Trophoblast cell (in vitro differentiated cells and primary cell): ENCODE measurements at regions not wholly inside any gene's neighbourhood (a gene's known extent, or its start where the extent isn't known, plus 50 kb on each side); places are given as distances from the start of the nearest gene placed in this dataset.

Experiments used
- DNase-seq, 2 donors: peaks; one replicate each; pipeline ENCODE4 v3.0.0-alpha.2; 2016
- H2AFZ ChIP-seq: 2 replicates; pipeline ENCODE4 v1.6.1; 2013; ENCODE audit warnings: low read length, moderate library complexity, mild to moderate bottlenecking; ENCODE audit not compliant: insufficient read depth, poor library complexity
- H2AK5ac ChIP-seq: 2 replicates; pipeline ENCODE4 v1.6.1; 2013; ENCODE audit warnings: mild to moderate bottlenecking, low read length
- H2BK120ac ChIP-seq: 2 replicates; pipeline ENCODE4 v1.6.1; 2013; ENCODE audit warnings: low read length, mild to moderate bottlenecking, moderate library complexity; ENCODE audit not compliant: insufficient read depth, poor library complexity
- H2BK12ac ChIP-seq: 2 replicates; pipeline ENCODE4 v1.6.1; 2013; ENCODE audit warnings: mild to moderate bottlenecking, low read length, moderate library complexity
- H2BK5ac ChIP-seq: 2 replicates; pipeline ENCODE4 v1.6.1; 2013; ENCODE audit warnings: low read length, low read depth, moderate library complexity, mild to moderate bottlenecking; ENCODE audit not compliant: poor library complexity
- H3K14ac ChIP-seq: 2 replicates; pipeline ENCODE4 v1.6.1; 2013; ENCODE audit warnings: mild to moderate bottlenecking, low read length
- H3K18ac ChIP-seq: 2 replicates; pipeline ENCODE4 v1.6.1; 2013; ENCODE audit warnings: mild to moderate bottlenecking, low read length
- H3K23ac ChIP-seq: 2 replicates; pipeline ENCODE4 v1.6.1; 2013; ENCODE audit warnings: low read length
- H3K27ac ChIP-seq: 2 replicates; pipeline ENCODE4 v1.5.1; 2013; ENCODE audit warnings: low read depth, mild to moderate bottlenecking, inconsistent platforms, low read length, moderate library complexity
- H3K27me3 ChIP-seq: 2 replicates; pipeline ENCODE4 v1.6.1; 2013; ENCODE audit warnings: inconsistent platforms, mild to moderate bottlenecking, low read length, moderate library complexity; ENCODE audit not compliant: insufficient read depth
- H3K36me3 ChIP-seq, 2 experiments: 1 replicate in 1 of 2; 2 replicates in 1 of 2; pipeline ENCODE4 v1.6.1; 2013; ENCODE audit warnings: low read length in 2 of 2, mild to moderate bottlenecking in 2 of 2, moderate library complexity in 1 of 2; ENCODE audit not compliant: insufficient read depth in 2 of 2, control insufficient read depth in 1 of 2
- H3K4ac ChIP-seq: 2 replicates; pipeline ENCODE4 v1.6.1; 2013; ENCODE audit warnings: low read depth, mild to moderate bottlenecking, low read length, moderate library complexity
- H3K4me1 ChIP-seq, 2 experiments: 1 replicate in 1 of 2; 2 replicates in 1 of 2; pipeline ENCODE4 v1.6.1; 2013; ENCODE audit warnings: low read length in 2 of 2, mild to moderate bottlenecking in 2 of 2, moderate library complexity in 1 of 2; ENCODE audit not compliant: insufficient read depth in 2 of 2, control insufficient read depth in 1 of 2
- H3K4me2 ChIP-seq: 2 replicates; pipeline ENCODE4 v1.6.1; 2013; ENCODE audit warnings: inconsistent platforms, mild to moderate bottlenecking, low read length, moderate library complexity
- H3K4me3 ChIP-seq: 2 replicates; pipeline ENCODE4 v1.5.1; 2013; ENCODE audit warnings: mild to moderate bottlenecking, low read depth, low read length, inconsistent platforms
- H3K79me1 ChIP-seq: one replicate; pipeline ENCODE4 v1.6.1; 2013; ENCODE audit warnings: low read length
- H3K79me2 ChIP-seq: 2 replicates; pipeline ENCODE4 v1.6.1; 2013; ENCODE audit warnings: low read length, mild to moderate bottlenecking; ENCODE audit not compliant: control insufficient read depth, insufficient read depth, poor library complexity
- H3K9ac ChIP-seq: 2 replicates; pipeline ENCODE4 v1.6.1; 2013; ENCODE audit warnings: mild to moderate bottlenecking, low read length
- H3K9me3 ChIP-seq: 2 replicates; pipeline ENCODE4 v1.6.1; 2013; ENCODE audit warnings: low read depth, mild to moderate bottlenecking, control low read depth, inconsistent platforms, low read length; ENCODE audit not compliant: insufficient read depth
- H4K12ac ChIP-seq: 2 replicates; pipeline ENCODE4 v1.6.1; 2013; ENCODE audit warnings: low read depth, mild to moderate bottlenecking, low read length, moderate library complexity
- H4K8ac ChIP-seq: 2 replicates; pipeline ENCODE4 v1.6.1; 2013; ENCODE audit warnings: low read depth, mild to moderate bottlenecking, low read length, moderate library complexity
- H4K91ac ChIP-seq: one replicate; pipeline ENCODE4 v1.6.1; 2013; ENCODE audit warnings: low read depth, mild to moderate bottlenecking, low read length, moderate library complexity
- WGBS: extraction: QIAGEN DNeasy Blood & Tissue Kit; methylation state at CpG from one replicate; pipeline ENCODE4 v1.1.7; 2013; ENCODE audit warnings: missing lambda C conversion rate; ENCODE audit not compliant: insufficient read length, insufficient coverage; ENCODE audit errors: extremely low coverage; 5-methylcytosine and 5-hydroxymethylcytosine counted together

GRCh38 chr2:221289846-221290245 lies 282.3 kb downstream of the EPHA4 start:
- Histone ChIP-seq H4K8ac (no peak overlapping the region), H3K9me3 (no peaks in the 10 kb centered on the region), H3K4me2 (no peak overlapping the region), H3K27ac (no peak overlapping the region), H2BK12ac (no peak overlapping the region), H3K4me3 (no peak overlapping the region), H2AK5ac (no peak overlapping the region), H4K91ac (no peak overlapping the region), H2BK5ac (no peak overlapping the region), H4K12ac (no peak overlapping the region), H3K18ac (no peak overlapping the region), H3K4ac (no peak overlapping the region), H3K36me3 (no peaks in the 10 kb centered on the region), H3K23ac (no peak overlapping the region), H3K4me1 (no peaks in the 10 kb centered on the region), H3K27me3 (no peaks in the 10 kb centered on the region), H3K79me1 (peaks cover 4% of the 10 kb centered on the region), H3K14ac (no peak overlapping the region), H3K79me2 (no peaks in the 10 kb centered on the region), H2AFZ (no peak overlapping the region), H3K9ac (no peak overlapping the region), H2BK120ac (no peak overlapping the region)
- no peak for DNase-seq

DNA sequence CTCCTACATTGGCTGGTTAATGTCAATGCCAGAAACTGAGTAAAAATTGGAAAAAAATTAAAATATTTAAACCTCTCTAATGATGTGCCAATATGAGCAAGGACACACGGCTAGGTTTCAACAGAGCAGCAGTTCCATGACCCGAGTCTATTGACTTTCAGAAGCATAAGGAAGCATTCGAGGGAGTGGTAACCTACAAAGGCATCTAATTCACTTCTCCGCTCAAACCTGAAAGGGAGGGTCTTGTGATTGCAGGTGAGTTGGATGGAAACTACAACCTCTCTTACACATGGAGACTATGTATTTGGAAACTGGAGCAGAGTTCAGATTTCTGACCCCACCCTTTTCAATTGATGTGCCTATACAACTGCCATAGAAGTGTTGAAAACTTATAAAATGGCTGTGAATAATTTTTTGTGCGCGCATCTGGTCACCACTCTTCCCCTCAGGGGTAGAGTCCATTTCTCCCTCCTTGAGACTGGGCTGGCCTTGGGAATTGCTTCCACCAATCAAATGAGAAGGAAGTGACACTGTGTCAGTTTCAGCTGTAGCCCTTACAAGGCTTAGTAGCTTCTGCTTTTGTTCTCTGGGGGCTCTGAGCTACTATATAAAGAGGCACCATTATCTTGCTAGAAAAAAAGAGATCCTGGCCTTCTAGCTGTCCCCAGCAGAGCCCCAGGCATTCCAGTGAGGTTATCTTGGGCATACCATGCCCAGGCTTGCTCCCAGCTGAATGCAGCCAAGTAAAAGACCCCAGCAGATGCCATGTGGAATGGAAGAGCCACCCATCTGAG lies 278.0 kb downstream of the EPHA4 start:
- Histone ChIP-seq H3K4me1 (peaks cover 3% of the 10 kb centered on the region in 2 experiments), H3K23ac (no peak overlapping the region), H3K9me3 (no peaks in the 10 kb centered on the region), H2BK12ac (no peak overlapping the region), H3K27ac (no peak overlapping the region), H3K4me3 (no peak overlapping the region), H3K36me3 (no peaks in the 10 kb centered on the region), H2BK5ac (no peak overlapping the region), H2BK120ac (no peak overlapping the region), H4K12ac (no peak overlapping the region), H3K9ac (no peak overlapping the region), H2AK5ac (no peak overlapping the region), H2AFZ (no peak overlapping the region), H4K91ac (no peak overlapping the region), H3K27me3 (no peaks in the 10 kb centered on the region), H3K79me1 (no peaks in the 10 kb centered on the region), H3K79me2 (no peaks in the 10 kb centered on the region), H3K4ac (no peak overlapping the region), H4K8ac (no peak overlapping the region), H3K14ac (no peak overlapping the region), H3K18ac (no peak overlapping the region), H3K4me2 (no peak overlapping the region)
- no peak for DNase-seq
- no CpG with 5 or more reads among the region's 6 CpGs for WGBS

GRCh38 chr2:221304916-221305315 lies 267.2 kb downstream of the EPHA4 start:
- Histone ChIP-seq H3K79me1 (no peaks in the 10 kb centered on the region), H3K18ac (no peak overlapping the region), H3K14ac (no peak overlapping the region), H2AFZ (no peak overlapping the region), H4K8ac (no peak overlapping the region), H2AK5ac (no peak overlapping the region), H3K9me3 (no peaks in the 10 kb centered on the region), H2BK120ac (no peak overlapping the region), H3K4ac (no peak overlapping the region), H2BK5ac (no peak overlapping the region), H3K27ac (no peak overlapping the region), H3K23ac (no peak overlapping the region), H3K36me3 (no peaks in the 10 kb centered on the region), H3K4me3 (no peak overlapping the region), H3K4me1 (peaks cover 3% of the 10 kb centered on the region in 2 experiments), H4K91ac (no peak overlapping the region), H3K79me2 (no peaks in the 10 kb centered on the region), H3K4me2 (no peak overlapping the region), H4K12ac (no peak overlapping the region), H3K9ac (no peak overlapping the region), H3K27me3 (no peaks in the 10 kb centered on the region), H2BK12ac (no peak overlapping the region)
- WGBS = no CpG with 5 or more reads among the region's 2 CpGs
- no peak for DNase-seq

DNA sequence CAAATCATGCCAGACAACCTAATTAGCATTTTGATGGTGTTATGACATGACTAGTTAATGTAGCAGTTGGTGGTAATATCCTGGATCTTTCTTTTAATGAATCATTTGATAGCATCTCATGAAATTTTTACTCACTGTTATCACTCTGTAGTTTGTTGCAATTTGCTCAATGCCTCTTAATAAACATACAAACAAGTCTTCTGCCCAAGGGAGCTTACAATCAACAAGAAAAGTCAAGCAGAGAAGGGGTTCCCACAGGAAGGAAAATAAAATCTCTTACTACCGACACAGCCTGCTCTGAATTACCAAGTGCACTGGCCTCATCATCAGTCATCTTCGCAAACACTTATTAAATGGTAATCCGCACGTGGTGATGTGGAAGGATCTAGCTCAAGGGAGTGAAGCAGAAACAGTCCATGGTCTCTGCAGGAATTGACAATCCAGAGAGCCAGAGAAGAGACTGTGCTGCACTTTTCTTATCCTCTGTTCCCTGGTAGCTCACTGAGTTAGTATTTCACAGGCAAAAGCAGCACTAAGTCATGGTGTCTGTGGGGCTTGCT lies 263.5 kb downstream of the EPHA4 start:
- no peaks in the 10 kb centered on the region for H3K27me3 ChIP-seq
- no peaks in the 10 kb centered on the region for H3K9me3 ChIP-seq
- no peak overlapping the region for H3K27ac ChIP-seq
- no peak overlapping the region for H2BK5ac ChIP-seq
- no peaks in the 10 kb centered on the region for H3K36me3 ChIP-seq
- no peak for DNase-seq
- H2BK120ac ChIP-seq = no peak overlapping the region
- WGBS = no CpG with 5 or more reads among the region's 4 CpGs
- no peak overlapping the region for H3K14ac ChIP-seq
- no peak overlapping the region for H3K23ac ChIP-seq
- H3K4me1 ChIP-seq = peaks cover 3% of the 10 kb centered on the region in 2 experiments
- H4K8ac ChIP-seq = no peak overlapping the region
- no peak overlapping the region for H2BK12ac ChIP-seq
- no peak overlapping the region for H2AK5ac ChIP-seq
- no peaks in the 10 kb centered on the region for H3K79me1 ChIP-seq
- no peak overlapping the region for H4K12ac ChIP-seq
- no peak overlapping the region for H3K4me2 ChIP-seq
- H3K9ac ChIP-seq = no peak overlapping the region
- H3K18ac ChIP-seq = no peak overlapping the region
- H3K79me2 ChIP-seq = no peaks in the 10 kb centered on the region
- no peak overlapping the region for H3K4me3 ChIP-seq
- no peak overlapping the region for H2AFZ ChIP-seq
- H4K91ac ChIP-seq = no peak overlapping the region
- no peak overlapping the region for H3K4ac ChIP-seq
